Right lobe of liver (tissue), 6 donors: ENCODE measurements at regions not wholly inside any gene's neighbourhood (a gene's known extent, or its start where the extent isn't known, plus 50 kb on each side); places are given as distances from the start of the nearest gene placed in this dataset.

ENCODE experiments used
- ATAC-seq, 4 donors: fragments of 200-7000 bp; cut with Tn5 transposase; one replicate each; pipeline ENCODE4 v1.9.1; 2020; ENCODE audit warnings: mild to moderate bottlenecking in 4 of 4, moderate library complexity in 4 of 4
- DNase-seq, 3 donors: peaks; one replicate each; pipeline ENCODE4 v3.0.0-alpha.2; 2020
- H3K27ac ChIP-seq, 3 donors: fragments of 200-600 bp; one replicate each; pipeline ENCODE4 v1.8.0; 2022
- H3K27me3 ChIP-seq, 2 donors: fragments of 200-600 bp; one replicate each; pipeline ENCODE4 v1.8.0; 2022
- H3K36me3 ChIP-seq, 4 donors: fragments of 200-600 bp; sonication (generic) in 1 of 4; one replicate each; pipeline versions ENCODE4 v1.5.1 to v1.8.0; 2017 to 2022; ENCODE audit warnings: control low read depth in 1 of 4
- H3K4me1 ChIP-seq, 4 donors: fragments of 200-600 bp; sonication (generic) in 1 of 4; one replicate each; pipeline versions ENCODE4 v1.5.1 to v1.8.0; 2017 to 2022; ENCODE audit warnings: control low read depth in 1 of 4
- H3K4me3 ChIP-seq, 3 donors: fragments of 200-600 bp; one replicate each; pipeline ENCODE4 v1.8.0; 2022
- H3K9me3 ChIP-seq, 4 donors: fragments of 200-600 bp; sonication (generic) in 1 of 4; one replicate each; pipeline versions ENCODE4 v1.5.1 to v1.8.0; 2017 to 2022; ENCODE audit warnings: control low read depth in 1 of 4
- POLR2A ChIP-seq: fragments of 450-650 bp; IDR thresholded peaks from one replicate; pipeline ENCODE4 v1.6.1; 2017; ENCODE audit warnings: antibody characterized with exemption, mild to moderate bottlenecking
- WGBS: methylation state at CpG from one replicate; pipeline ENCODE4 v1.1.6; 2018; ENCODE audit warnings: low coverage, low lambda C conversion rate; ENCODE audit not compliant: insufficient coverage; ENCODE audit errors: missing lambda C conversion rate; 5-methylcytosine and 5-hydroxymethylcytosine counted together
- intact Hi-C, 2 donors: fragments of 100-400 bp; cut with DNase I; formaldehyde crosslinking; loops; one replicate each; pipeline versions ENCODE4 v1.11.2 to v1.14.1; 2022
- TF ChIP-seq, protein P1 (sequence below), 4 donors: fragments of 200-600 bp in 3 of 4; fragments of 450-650 bp in 1 of 4; IDR thresholded peaks; one replicate each; pipeline versions ENCODE4 v1.5.1 to v1.8.0; 2016 to 2022; ENCODE audit warnings: antibody characterized with exemption in 4 of 4, mild to moderate bottlenecking in 2 of 4
- donor health status: DM: no; HTN: yes; CAD: no.
- donor health status: DM: no; HTN: no; CAD: no.
- donor health status: DM: no; HTN: no; CAD: no.
- donor health status: DM: no; HTN: yes; CAD: no.
- donor health status: DM: no; HTN: yes; CAD: no.

DNA sequence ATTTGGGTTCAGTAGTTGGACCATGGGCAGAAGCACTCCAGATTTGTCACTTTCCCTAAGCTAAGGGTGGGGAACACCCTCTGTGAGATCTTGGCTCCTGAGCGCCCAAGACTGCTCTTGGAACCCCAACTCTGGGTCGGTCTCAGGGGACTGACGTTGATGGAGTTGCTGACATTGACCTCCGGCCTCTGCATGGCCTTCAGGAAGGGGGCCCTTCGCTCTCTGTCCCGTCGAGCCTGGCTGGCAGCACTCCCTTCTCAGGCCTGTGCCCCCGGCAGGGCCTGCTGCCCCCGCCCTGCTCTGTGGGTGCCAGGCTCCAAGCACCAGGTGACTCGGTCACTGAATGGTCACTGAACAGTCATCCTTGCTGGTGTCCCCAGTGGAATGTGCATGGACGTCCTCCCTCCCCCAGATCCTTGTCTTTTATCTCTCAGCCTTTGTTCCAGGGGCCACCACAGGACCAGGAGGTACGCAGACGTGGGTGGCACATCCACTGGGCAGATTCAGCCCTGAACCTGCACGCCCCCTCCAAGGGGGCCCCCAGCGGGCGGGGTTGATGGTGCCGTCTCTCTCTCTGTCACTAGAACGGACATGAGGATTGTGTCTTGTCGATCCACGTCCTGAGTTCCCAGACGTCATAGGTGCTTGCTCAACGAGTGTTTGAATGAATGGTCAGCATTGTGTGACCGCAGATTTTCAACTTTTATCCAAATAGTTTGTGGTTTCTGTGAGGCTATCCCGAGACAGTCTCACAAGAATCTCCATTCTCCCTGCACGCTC lies 314.5 kb downstream of the SEC14L1 start:
- H3K4me1 ChIP-seq = peaks cover 0 to 67% (median 30%) of the 10 kb centered on the region in 4 donors
- no peaks in the 10 kb centered on the region for H3K36me3 ChIP-seq
- peak overlapping the region; percentile 66 to 90 (median 80) for H3K27ac ChIP-seq
- DNase-seq (no peak), ATAC-seq (no peak)
- intact Hi-C loops = no loop called here
- no CpG with 5 or more reads among the region's 25 CpGs for WGBS
- H3K4me3 ChIP-seq = peak overlapping the region in 2 of 3 donors; percentile 42 to 55
- no peaks in the 10 kb centered on the region for H3K9me3 ChIP-seq
- TF ChIP-seq, protein P1, sequence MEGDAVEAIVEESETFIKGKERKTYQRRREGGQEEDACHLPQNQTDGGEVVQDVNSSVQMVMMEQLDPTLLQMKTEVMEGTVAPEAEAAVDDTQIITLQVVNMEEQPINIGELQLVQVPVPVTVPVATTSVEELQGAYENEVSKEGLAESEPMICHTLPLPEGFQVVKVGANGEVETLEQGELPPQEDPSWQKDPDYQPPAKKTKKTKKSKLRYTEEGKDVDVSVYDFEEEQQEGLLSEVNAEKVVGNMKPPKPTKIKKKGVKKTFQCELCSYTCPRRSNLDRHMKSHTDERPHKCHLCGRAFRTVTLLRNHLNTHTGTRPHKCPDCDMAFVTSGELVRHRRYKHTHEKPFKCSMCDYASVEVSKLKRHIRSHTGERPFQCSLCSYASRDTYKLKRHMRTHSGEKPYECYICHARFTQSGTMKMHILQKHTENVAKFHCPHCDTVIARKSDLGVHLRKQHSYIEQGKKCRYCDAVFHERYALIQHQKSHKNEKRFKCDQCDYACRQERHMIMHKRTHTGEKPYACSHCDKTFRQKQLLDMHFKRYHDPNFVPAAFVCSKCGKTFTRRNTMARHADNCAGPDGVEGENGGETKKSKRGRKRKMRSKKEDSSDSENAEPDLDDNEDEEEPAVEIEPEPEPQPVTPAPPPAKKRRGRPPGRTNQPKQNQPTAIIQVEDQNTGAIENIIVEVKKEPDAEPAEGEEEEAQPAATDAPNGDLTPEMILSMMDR (IDR thresholded peaks at IDR 0.05) = no peak
- no peak for TF ChIP-seq POLR2A
- H3K27me3 ChIP-seq = no peaks in the 10 kb centered on the region

DNA sequence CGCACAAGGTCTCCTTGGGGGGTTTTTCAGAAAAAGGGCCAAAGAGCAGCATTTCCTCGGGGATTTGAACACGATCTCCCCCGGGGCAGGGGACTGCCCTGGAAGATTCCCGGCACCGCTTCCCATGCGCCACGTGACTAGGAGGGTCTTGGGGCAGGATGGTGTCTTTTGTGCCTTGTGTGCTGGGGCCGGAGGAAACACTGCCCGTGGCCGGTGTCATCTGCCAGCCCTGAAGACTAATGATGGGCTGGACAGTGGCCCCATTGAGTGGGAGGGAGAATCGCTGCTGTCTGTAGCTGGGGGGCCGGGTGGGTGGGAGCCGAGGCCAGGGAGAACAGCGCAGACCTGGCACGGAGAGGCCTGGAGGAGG lies 315.1 kb downstream of the SEC14L1 start:
- intact Hi-C loops = no loop called here
- no peaks in the 10 kb centered on the region for H3K36me3 ChIP-seq
- H3K4me1 ChIP-seq = peaks cover 0 to 67% (median 29%) of the 10 kb centered on the region in 4 donors
- no peak overlapping the region for H3K4me3 ChIP-seq
- DNase-seq (no peak), ATAC-seq (no peak)
- TF ChIP-seq, protein P1 (IDR thresholded peaks at IDR 0.05) = no peak
- no peak for TF ChIP-seq POLR2A
- H3K9me3 ChIP-seq = no peaks in the 10 kb centered on the region
- no peaks in the 10 kb centered on the region for H3K27me3 ChIP-seq
- H3K27ac ChIP-seq = peak overlapping the region in 1 of 3 donors; percentile 90
- 100% methylated on average over 1 of the region's 16 CpGs for WGBS

DNA sequence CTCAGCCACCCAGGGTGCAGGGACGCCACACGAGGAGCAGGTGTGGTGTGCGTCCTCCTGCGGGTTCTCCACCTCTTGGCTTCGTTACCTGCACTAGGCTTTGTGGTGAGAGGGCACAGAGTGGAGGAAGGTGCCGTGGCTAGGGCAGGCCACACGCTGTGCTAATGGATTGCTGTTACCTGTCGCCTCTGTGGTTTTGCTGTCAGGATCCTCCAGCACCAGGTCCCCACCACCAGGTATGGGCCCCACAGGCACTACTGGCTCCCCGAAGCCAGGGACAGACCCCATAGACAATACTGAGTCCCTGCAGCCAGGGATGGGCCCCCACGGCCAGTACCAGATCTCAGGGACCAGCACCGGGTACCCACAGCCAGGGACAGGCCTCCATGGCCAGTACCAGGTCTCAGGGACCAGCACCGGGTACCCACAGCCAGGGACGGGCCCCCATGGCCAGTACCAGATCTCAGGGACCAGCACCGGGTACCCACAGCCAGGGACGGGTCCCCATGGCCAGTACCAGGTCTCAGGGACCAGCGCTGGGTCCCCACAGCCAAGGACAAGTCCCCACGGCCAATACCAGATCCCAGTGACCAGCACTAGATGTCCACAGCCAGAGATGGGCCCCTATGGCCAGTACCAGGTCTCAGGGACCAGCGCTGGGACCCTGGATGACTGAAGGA lies 315.6 kb downstream of the SEC14L1 start:
- Histone ChIP-seq H3K4me3 (no peak overlapping the region), H3K27me3 (no peaks in the 10 kb centered on the region), H3K27ac (peak overlapping the region in 1 of 3 donors; percentile 7), H3K9me3 (no peaks in the 10 kb centered on the region), H3K36me3 (no peaks in the 10 kb centered on the region), H3K4me1 (peaks cover 0 to 66% (median 27%) of the 10 kb centered on the region in 4 donors)
- 100% methylated on average over 2 of the region's 18 CpGs for WGBS
- intact Hi-C loops = no loop called here
- TF ChIP-seq, protein P1 (IDR thresholded peaks at IDR 0.05) = no peak
- no peak for TF ChIP-seq POLR2A
- ATAC-seq = no peak
- DNase-seq = no peak

DNA sequence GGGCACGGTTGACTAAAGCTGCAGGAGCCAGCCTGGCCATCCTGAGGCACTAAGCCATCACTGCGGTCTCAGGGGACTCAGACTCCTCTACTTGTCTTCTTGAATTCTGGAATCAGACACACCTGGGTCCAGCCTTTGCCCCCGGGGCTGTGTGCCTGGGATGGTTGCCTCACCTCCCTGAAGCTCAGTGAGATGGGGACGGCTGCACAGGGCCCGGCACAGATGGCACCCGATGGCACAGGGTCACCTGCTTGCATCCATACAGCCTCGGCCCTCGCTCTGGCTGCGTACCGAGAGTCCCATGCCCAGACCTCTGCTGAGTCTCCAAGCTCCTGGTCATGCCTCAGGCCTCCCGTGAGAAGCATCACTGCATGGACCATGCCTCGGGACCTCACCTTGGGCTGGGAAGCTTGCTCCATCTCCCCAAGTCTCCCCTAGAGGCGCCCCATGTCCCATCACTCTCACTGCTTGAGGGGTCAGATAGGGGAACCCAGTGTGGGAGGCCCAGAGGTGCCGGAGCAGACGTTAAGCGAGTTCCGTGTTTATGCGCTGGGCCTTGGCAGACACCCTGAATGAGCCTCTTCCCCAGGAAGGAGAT lies 316.3 kb downstream of the SEC14L1 start:
- H3K27ac ChIP-seq = no peak overlapping the region
- H3K36me3 ChIP-seq = no peaks in the 10 kb centered on the region
- no peaks in the 10 kb centered on the region for H3K9me3 ChIP-seq
- intact Hi-C loops = no loop called here
- ATAC-seq (no peak), DNase-seq (no peak)
- H3K27me3 ChIP-seq = no peaks in the 10 kb centered on the region
- 85% methylated on average over 4 of the region's 18 CpGs for WGBS
- no peak overlapping the region for H3K4me3 ChIP-seq
- peaks cover 0 to 66% (median 27%) of the 10 kb centered on the region in 4 donors for H3K4me1 ChIP-seq
- TF ChIP-seq POLR2A = no peak
- TF ChIP-seq, protein P1 (IDR thresholded peaks at IDR 0.05) = no peak
